Nephron (organoid): ENCODE measurements at regions not wholly inside any gene's neighbourhood (a gene's known extent, or its start where the extent isn't known, plus 50 kb on each side); places are given as distances from the start of the nearest gene placed in this dataset.
"Not testable (repeated sequence)": the region's sequence is repeated elsewhere in the genome, so short reads cannot be mapped to it uniquely, and the experiment has no call there.

ENCODE experiments used
- H3K27ac Mint-ChIP-seq, 3 experiments: 2 replicates each; pipeline ENCODE4 v1.8.0; 2020; ENCODE audit warnings: mixed read lengths in 3 of 3, mild to moderate bottlenecking in 2 of 3, moderate library complexity in 1 of 3
- H3K27me3 Mint-ChIP-seq: 2 replicates; pipeline ENCODE4 v1.8.0; 2021; ENCODE audit warnings: low read depth, mild to moderate bottlenecking, moderate library complexity, mixed read lengths
- H3K36me3 Mint-ChIP-seq: 2 replicates; pipeline ENCODE4 v1.8.0; 2020; ENCODE audit warnings: low read depth, mixed read lengths
- H3K4me1 Mint-ChIP-seq: 2 replicates; pipeline ENCODE4 v1.8.0; 2020; ENCODE audit warnings: mixed read lengths
- H3K4me3 Mint-ChIP-seq, 3 experiments: 2 replicates each; pipeline ENCODE4 v1.8.0; 2020; ENCODE audit warnings: mild to moderate bottlenecking in 3 of 3, mixed read lengths in 3 of 3, moderate library complexity in 2 of 3
- H3K9me3 Mint-ChIP-seq: 2 replicates; pipeline ENCODE4 v1.8.0; 2020; ENCODE audit warnings: mixed read lengths
- TF ChIP-seq, protein P1 (sequence below), 3 experiments: fragments of 200-600 bp; sonication (generic); IDR thresholded peaks; one replicate each; pipeline ENCODE4 v1.5.0; 2021; ENCODE audit warnings: antibody characterized with exemption in 3 of 3; ENCODE audit not compliant: unreplicated experiment in 3 of 3

DNA sequence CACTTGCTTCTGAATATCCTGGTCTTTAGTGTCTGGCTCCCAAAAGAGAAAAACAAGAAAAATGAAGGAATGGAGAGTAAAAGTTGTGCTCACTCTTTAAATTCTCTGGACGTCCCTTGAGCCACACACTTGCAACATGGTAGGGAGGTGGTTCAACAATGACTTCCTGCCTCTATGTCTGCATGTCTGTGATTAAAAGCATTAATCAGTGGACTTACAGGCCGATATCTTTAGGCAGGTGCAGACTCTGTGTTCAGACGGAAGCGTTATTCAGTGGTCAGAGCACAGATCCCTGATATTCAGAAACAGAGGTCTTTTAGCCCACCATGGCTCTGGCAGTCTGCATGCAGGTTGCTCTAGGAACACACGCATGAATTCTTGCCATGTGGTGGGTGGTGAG is 1920.0 kb upstream of the RAG2 start:
- Mint-ChIP-seq H3K27me3 (no peaks in the 10 kb centered on the region), H3K9me3 (peaks cover 13% of the 10 kb centered on the region), H3K4me3 (no peak overlapping the region), H3K27ac (no peak overlapping the region), H3K4me1 (no peaks in the 10 kb centered on the region), H3K36me3 (no peaks in the 10 kb centered on the region)
- TF ChIP-seq, protein P1, sequence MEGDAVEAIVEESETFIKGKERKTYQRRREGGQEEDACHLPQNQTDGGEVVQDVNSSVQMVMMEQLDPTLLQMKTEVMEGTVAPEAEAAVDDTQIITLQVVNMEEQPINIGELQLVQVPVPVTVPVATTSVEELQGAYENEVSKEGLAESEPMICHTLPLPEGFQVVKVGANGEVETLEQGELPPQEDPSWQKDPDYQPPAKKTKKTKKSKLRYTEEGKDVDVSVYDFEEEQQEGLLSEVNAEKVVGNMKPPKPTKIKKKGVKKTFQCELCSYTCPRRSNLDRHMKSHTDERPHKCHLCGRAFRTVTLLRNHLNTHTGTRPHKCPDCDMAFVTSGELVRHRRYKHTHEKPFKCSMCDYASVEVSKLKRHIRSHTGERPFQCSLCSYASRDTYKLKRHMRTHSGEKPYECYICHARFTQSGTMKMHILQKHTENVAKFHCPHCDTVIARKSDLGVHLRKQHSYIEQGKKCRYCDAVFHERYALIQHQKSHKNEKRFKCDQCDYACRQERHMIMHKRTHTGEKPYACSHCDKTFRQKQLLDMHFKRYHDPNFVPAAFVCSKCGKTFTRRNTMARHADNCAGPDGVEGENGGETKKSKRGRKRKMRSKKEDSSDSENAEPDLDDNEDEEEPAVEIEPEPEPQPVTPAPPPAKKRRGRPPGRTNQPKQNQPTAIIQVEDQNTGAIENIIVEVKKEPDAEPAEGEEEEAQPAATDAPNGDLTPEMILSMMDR (IDR thresholded peaks at IDR 0.05; ENCODE audit: unreplicated experiment in 3 of 3), result no peak

DNA sequence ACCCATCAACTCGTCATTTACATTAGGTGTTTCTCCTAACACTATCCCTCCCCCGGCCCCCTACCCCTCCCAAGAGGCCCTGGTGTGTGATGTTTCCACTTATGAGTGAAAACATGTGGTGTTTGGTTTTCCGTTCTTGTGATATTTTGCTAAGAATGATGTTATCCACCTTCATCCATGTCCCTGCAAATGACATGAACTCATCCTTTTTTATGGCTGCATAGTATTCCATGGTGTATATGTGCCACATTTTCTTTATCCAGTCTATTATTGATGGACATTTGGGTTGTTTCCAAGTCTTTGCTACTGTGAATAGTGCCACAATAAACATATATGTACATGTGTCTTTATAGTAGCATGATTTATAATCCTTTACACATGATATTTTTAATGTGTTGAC is 1914.8 kb upstream of the RAG2 start:
- H3K4me3 Mint-ChIP-seq, H3K27me3 Mint-ChIP-seq, H3K4me1 Mint-ChIP-seq, H3K27ac Mint-ChIP-seq, H3K36me3 Mint-ChIP-seq, H3K9me3 Mint-ChIP-seq: not testable (repeated sequence)

DNA sequence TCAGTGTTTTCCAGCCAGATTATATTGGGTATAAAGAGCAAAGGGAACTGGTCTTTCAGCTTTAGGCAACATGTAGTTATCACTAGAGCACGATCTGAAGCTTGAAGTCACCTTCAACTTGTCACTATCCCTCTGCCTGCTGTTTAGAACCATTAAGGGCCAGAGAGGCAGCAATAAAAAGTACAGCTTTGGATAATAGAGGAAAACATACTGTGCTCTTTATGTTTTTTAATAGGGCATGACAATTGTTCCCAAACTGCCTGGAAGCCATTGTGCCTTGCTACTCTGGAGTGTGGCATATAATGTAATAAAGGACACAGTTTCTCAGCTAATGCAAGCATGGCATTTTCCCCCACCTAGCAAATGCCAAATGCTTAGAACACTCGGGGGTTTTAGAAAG is 1912.0 kb upstream of the RAG2 start:
- H3K4me3 Mint-ChIP-seq, result no peak overlapping the region
- TF ChIP-seq, protein P1 (IDR thresholded peaks at IDR 0.05; ENCODE audit: unreplicated experiment in 3 of 3), result no peak

DNA sequence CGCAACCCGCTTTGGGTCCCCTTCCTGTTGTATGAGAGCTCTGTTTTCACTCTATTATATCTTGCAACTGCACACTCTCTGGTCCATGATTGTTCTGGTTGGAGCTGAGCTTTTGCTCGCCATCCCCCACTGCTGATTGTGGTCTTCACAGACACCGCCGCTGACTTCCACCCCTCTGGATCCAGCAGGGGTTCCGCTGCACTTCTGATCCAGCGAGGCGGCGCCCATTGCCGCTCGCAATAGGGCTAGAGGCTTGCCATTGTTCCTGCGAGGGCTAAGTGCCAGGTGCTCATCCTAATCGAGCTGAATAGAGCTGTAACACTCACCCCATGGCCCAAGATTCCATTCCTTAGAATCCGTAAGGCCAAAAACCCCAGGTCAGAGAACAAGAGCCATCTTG is 1905.8 kb upstream of the RAG2 start:
- Mint-ChIP-seq H3K27ac (no peak overlapping the region), H3K4me1 (no peaks in the 10 kb centered on the region), H3K36me3 (no peaks in the 10 kb centered on the region), H3K27me3 (no peaks in the 10 kb centered on the region), H3K9me3 (peaks cover 9% of the 10 kb centered on the region), H3K4me3 (no peak overlapping the region)
- TF ChIP-seq, protein P1 (IDR thresholded peaks at IDR 0.05; ENCODE audit: unreplicated experiment in 3 of 3), result no peak

More for the DNA sequence above, 1912.0 kb upstream of the RAG2 start:
- Mint-ChIP-seq H3K4me1 (no peaks in the 10 kb centered on the region), H3K9me3 (no peaks in the 10 kb centered on the region), H3K27ac (no peak overlapping the region), H3K36me3 (no peaks in the 10 kb centered on the region), H3K27me3 (no peaks in the 10 kb centered on the region)

DNA sequence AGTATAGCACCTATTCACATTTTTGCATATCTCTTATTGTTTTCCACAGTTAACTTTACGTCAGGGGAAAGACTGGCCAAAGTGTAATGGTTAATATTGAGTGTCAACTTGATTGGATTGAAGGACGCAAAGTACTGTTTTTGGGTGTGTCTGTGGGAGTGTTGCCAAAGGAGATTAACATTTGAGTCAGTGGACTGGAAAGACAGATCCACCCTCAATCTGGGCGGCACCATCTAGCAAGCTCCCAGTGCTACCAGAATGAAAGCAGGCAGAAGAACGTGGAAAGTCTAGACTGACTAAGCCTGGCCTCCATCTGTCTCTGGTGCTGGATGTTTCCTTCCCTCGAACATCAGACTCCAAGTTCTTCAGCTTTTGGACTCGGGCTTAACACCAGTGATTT is 1900.7 kb upstream of the RAG2 start:
- peaks cover 9% of the 10 kb centered on the region for H3K9me3 Mint-ChIP-seq
- H3K27me3 Mint-ChIP-seq, result no peaks in the 10 kb centered on the region
- H3K27ac Mint-ChIP-seq, result no peak overlapping the region
- TF ChIP-seq, protein P1 (IDR thresholded peaks at IDR 0.05; ENCODE audit: unreplicated experiment in 3 of 3), result no peak
- H3K4me3 Mint-ChIP-seq, result no peak overlapping the region
- H3K36me3 Mint-ChIP-seq, result no peaks in the 10 kb centered on the region
- H3K4me1 Mint-ChIP-seq, result no peaks in the 10 kb centered on the region

DNA sequence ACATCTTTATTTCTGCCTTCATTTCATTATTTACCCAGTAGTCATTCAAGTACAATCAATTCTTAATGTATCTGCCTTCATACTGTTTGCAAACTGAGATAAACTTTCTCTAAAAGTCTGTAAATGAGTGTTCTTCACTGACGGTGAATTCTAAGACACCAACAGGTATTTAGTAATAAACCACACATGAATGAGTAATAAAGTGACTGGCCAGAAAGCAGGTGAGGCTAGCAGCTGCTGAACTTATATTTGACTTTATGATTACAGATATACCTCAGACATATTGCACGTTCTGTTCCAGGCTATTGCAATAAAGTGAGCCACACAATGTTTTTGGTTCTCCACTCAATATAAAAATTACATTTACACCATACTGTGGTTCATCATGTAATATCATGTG is 1894.0 kb upstream of the RAG2 start:
- Mint-ChIP-seq H3K4me3 (no peak overlapping the region), H3K9me3 (peaks cover 17% of the 10 kb centered on the region), H3K36me3 (no peaks in the 10 kb centered on the region), H3K4me1 (no peaks in the 10 kb centered on the region), H3K27ac (no peak overlapping the region), H3K27me3 (peaks cover 4% of the 10 kb centered on the region)
- TF ChIP-seq, protein P1 (IDR thresholded peaks at IDR 0.05; ENCODE audit: unreplicated experiment in 3 of 3), result no peak
